DND-41 (cell line): ENCODE measurements at regions not wholly inside any gene's neighbourhood (a gene's known extent, or its start where the extent isn't known, plus 50 kb on each side); places are given as distances from the start of the nearest gene placed in this dataset.
A peak's percentile ranks its signal among the peaks of the same experiment; 100 is the strongest.
"Not testable (repeated sequence)": the region's sequence is repeated elsewhere in the genome, so short reads cannot be mapped to it uniquely, and the experiment has no call there.

Experiments
- ATAC-seq: fragments of 200-7000 bp; cut with Tn5 transposase; 3 replicates; pipeline ENCODE4 v1.9.1; 2021; ENCODE audit warnings: low read depth; ENCODE audit not compliant: insufficient read depth
- DNase-seq: peaks from one replicate; pipeline ENCODE4 v3.0.0-alpha.2; 2020
- H2AFZ ChIP-seq: 2 replicates; pipeline ENCODE4 v1.6.0; 2012; ENCODE audit warnings: low read depth, low read length
- H3K27ac ChIP-seq: 2 replicates; pipeline ENCODE4 v1.5.1; 2012; ENCODE audit warnings: low read length, inconsistent platforms
- H3K27me3 ChIP-seq: fragments of 200-600 bp; sonication (generic); 2 replicates; pipeline ENCODE4 v1.6.0; 2012; ENCODE audit warnings: low read length, mild to moderate bottlenecking, inconsistent platforms; ENCODE audit not compliant: insufficient read depth, poor library complexity
- H3K36me3 ChIP-seq: 2 replicates; pipeline ENCODE4 v1.5.1; 2012; ENCODE audit warnings: low read length, inconsistent platforms; ENCODE audit not compliant: insufficient read depth
- H3K4me1 ChIP-seq: 2 replicates; pipeline ENCODE4 v1.5.1; 2012; ENCODE audit warnings: mild to moderate bottlenecking, low read length; ENCODE audit not compliant: insufficient read depth
- H3K4me2 ChIP-seq: 2 replicates; pipeline ENCODE4 v1.6.0; 2012; ENCODE audit warnings: mild to moderate bottlenecking, moderate library complexity, low read length, inconsistent platforms; ENCODE audit not compliant: insufficient read depth
- H3K4me3 ChIP-seq, 2 experiments: fragments of 200-600 bp in 1 of 2; shearing (Covaris generic) in 1 of 2; 2 replicates each; pipeline ENCODE4 v1.5.1; 2012 to 2016; ENCODE audit warnings: inconsistent platforms in 2 of 2, low read length in 2 of 2, mild to moderate bottlenecking in 2 of 2, low read depth in 1 of 2, moderate library complexity in 1 of 2
- H3K79me2 ChIP-seq: 2 replicates; pipeline ENCODE4 v1.6.0; 2012; ENCODE audit warnings: low read length, inconsistent platforms; ENCODE audit not compliant: insufficient read depth
- H3K9ac ChIP-seq: 2 replicates; pipeline ENCODE4 v1.6.0; 2012; ENCODE audit warnings: low read depth, mild to moderate bottlenecking, inconsistent platforms, low read length, moderate library complexity
- H3K9me3 ChIP-seq: 2 replicates; pipeline ENCODE4 v1.5.1; 2012; ENCODE audit warnings: low read length, moderate library complexity, mild to moderate bottlenecking, inconsistent platforms; ENCODE audit not compliant: insufficient read depth, severe bottlenecking
- H4K20me1 ChIP-seq: 2 replicates; pipeline ENCODE4 v1.6.0; 2012; ENCODE audit warnings: low read length; ENCODE audit not compliant: insufficient read depth
- CTCF ChIP-seq: IDR thresholded peaks from 2 replicates; pipeline ENCODE4 v1.5.1; 2012; ENCODE audit warnings: borderline replicate concordance, low read length, moderate library complexity, mild to moderate bottlenecking; ENCODE audit not compliant: poor library complexity, severe bottlenecking; ENCODE audit errors: extremely low read depth
- EZH2 ChIP-seq: IDR thresholded peaks from 3 replicates; pipeline ENCODE4 v1.6.1; 2012; ENCODE audit warnings: borderline replicate concordance, low read depth, mild to moderate bottlenecking, moderate library complexity, low read length, inconsistent platforms; ENCODE audit not compliant: severe bottlenecking

GRCh38 chr21:14058566-14058965 lies 152.2 kb downstream of the LIPI start:
- no peak overlapping the region; the same call in 1 of the 2 replicates for H3K27ac ChIP-seq
- no peak for ATAC-seq

GRCh38 chr21:14057841-14058481 lies 152.8 kb downstream of the LIPI start:
- H3K27ac ChIP-seq, H3K27me3 ChIP-seq, H3K9ac ChIP-seq, H2AFZ ChIP-seq, H3K4me3 ChIP-seq, H3K36me3 ChIP-seq, H3K4me1 ChIP-seq, H3K4me2 ChIP-seq, H3K9me3 ChIP-seq, DNase-seq: not testable (repeated sequence)
- H4K20me1 ChIP-seq, result peaks cover 49% of the 10 kb centered on the region
- H3K79me2 ChIP-seq, result peaks cover 64% of the 10 kb centered on the region
- ATAC-seq, result peak; percentile 28; the same call in 1 of the 3 replicates

More at GRCh38 chr21:14058566-14058965, 152.2 kb downstream of the LIPI start:
- H2AFZ ChIP-seq, result no peak overlapping the region
- peaks cover 46% of the 10 kb centered on the region for H4K20me1 ChIP-seq
- TF ChIP-seq EZH2 (no peak), CTCF (no peak)
- no peak for DNase-seq
- H3K36me3 ChIP-seq, result peaks cover 3% of the 10 kb centered on the region
- peaks cover 58% of the 10 kb centered on the region for H3K79me2 ChIP-seq
- H3K4me3 ChIP-seq, result no peak overlapping the region
- H3K4me2 ChIP-seq, result no peak overlapping the region
- no peaks in the 10 kb centered on the region for H3K9me3 ChIP-seq
- no peaks in the 10 kb centered on the region for H3K4me1 ChIP-seq
- H3K9ac ChIP-seq, result no peak overlapping the region
- H3K27me3 ChIP-seq, result no peaks in the 10 kb centered on the region

GRCh38 chr21:14057313-14057712 lies 153.4 kb downstream of the LIPI start:
- H3K4me1 ChIP-seq, result no peaks in the 10 kb centered on the region
- H3K27me3 ChIP-seq, result no peaks in the 10 kb centered on the region
- TF ChIP-seq CTCF, result no peak
- no peak for TF ChIP-seq EZH2
- no peak overlapping the region for H2AFZ ChIP-seq
- no peak overlapping the region for H3K27ac ChIP-seq
- no peaks in the 10 kb centered on the region for H3K9me3 ChIP-seq
- no peak overlapping the region for H3K4me3 ChIP-seq
- H4K20me1 ChIP-seq, result peaks cover 52% of the 10 kb centered on the region
- DNase-seq, result no peak
- no peak for ATAC-seq
- H3K4me2 ChIP-seq, result no peak overlapping the region
- H3K36me3 ChIP-seq, result peaks cover 3% of the 10 kb centered on the region
- peaks cover 69% of the 10 kb centered on the region for H3K79me2 ChIP-seq
- no peak overlapping the region for H3K9ac ChIP-seq

- ATAC-seq, result no peak
- TF ChIP-seq CTCF (no peak), EZH2 (no peak)
- Histone ChIP-seq H3K9me3 (no peaks in the 10 kb centered on the region), H3K27ac (no peak overlapping the region), H3K4me1 (no peaks in the 10 kb centered on the region), H3K36me3 (peaks cover 3% of the 10 kb centered on the region), H3K9ac (no peak overlapping the region), H3K27me3 (no peaks in the 10 kb centered on the region), H3K4me2 (no peak overlapping the region), H2AFZ (no peak overlapping the region), H4K20me1 (peaks cover 52% of the 10 kb centered on the region), H3K79me2 (peaks cover 70% of the 10 kb centered on the region), H3K4me3 (no peak overlapping the region)
- DNase-seq, result no peak
Measured at GRCh38 chr21:14056771-14057191, 154.0 kb downstream of the LIPI start.

GRCh38 chr21:14055746-14056515 lies 154.8 kb downstream of the LIPI start:
- peaks cover 76% of the 10 kb centered on the region for H3K79me2 ChIP-seq
- not testable (repeated sequence) for H3K9me3 ChIP-seq, H3K27me3 ChIP-seq, H3K4me3 ChIP-seq, H3K27ac ChIP-seq, H3K36me3 ChIP-seq, H3K9ac ChIP-seq, DNase-seq, H3K4me2 ChIP-seq, H2AFZ ChIP-seq, H3K4me1 ChIP-seq, ATAC-seq
- H4K20me1 ChIP-seq, result peaks cover 52% of the 10 kb centered on the region
